ENCODE measurements at regions not wholly inside any gene's neighbourhood (a gene's known extent, or its start where the extent isn't known, plus 50 kb on each side); places are given as distances from the start of the nearest gene placed in this dataset.
"Not testable (repeated sequence)": the region's sequence is repeated elsewhere in the genome, so short reads cannot be mapped to it uniquely, and the experiment has no call there.

DNA sequence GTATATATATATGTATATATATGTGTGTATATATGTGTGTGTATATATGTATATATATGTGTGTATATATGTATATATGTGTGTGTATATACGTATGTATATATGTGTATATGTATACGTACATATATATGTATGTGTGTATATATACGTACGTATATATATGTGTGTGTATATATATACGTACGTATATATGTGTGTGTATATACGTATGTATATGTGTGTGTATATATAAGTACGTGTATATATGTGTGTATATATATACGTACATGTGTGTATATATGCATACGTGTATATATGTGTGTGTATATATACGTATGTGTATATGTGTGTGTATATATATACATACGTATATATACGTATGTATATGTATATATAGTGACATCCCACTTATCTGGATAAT lies 154.4 kb downstream of the CDRT15L2 start:
- no peak for DNase-seq (ENCODE audit: low read depth in 2 of 2)

DNA sequence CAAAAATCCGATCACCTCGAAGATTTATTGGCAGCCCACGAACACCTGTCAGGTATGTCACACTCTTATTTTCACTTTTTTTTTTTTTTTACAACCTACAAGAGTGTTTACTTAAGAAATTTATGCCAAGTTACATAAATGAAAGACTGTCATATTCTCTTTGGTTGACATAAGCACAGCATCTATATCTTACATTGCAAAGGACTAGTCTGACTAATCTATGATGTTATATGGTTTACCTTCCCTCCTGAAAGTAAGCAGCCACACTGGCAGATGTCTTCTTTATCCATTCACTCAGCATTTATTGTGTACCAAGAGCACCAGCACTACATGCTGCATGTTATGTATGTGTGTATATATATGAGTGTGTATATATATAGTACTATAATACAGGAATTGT lies 156.3 kb downstream of the CDRT15L2 start:
- DNase-seq (ENCODE audit: low read depth in 2 of 2): no peak

DNA sequence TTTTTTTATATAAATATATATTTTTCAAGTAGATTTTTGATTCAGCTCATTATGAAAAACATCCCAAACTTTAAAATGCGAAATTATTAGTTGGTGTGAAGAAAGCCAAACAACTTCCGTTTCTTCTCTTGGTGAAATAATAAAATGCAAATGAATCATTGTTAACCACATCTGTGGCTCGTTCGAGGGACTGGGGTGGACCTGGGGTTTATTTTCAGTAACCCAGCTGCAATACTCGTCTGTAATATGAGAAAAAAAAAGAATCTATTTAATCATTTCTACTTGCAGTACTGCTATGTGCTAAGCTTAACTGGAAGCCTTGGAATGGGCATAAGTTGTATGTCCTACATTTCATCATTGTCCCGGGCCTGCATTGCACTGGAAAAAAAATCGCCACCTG lies 158.1 kb downstream of the CDRT15L2 start:
- DNase-seq (ENCODE audit: low read depth in 2 of 2): not testable (repeated sequence)

DNA sequence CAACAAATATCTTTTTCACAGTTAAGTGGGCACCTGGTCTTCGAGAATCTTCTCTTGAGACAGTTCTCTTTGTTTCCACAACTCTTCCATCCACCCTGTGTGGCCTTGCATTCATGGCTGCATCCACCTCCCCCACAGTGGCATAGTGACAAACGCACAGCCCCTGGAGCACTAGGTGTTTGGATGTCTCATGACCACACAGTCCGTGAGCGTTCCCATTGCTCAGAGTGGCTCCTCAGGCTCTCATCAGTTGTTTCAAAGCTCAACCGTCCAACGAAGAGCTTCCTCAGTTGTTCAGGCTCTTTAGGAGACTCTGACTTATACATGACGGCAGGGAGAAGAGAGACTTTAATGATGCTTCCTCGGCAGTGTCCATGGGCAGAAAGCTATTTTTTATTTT lies 191.6 kb downstream of the CDRT15L2 start:
- DNase-seq (ENCODE audit: low read depth in 2 of 2): no peak

DNA sequence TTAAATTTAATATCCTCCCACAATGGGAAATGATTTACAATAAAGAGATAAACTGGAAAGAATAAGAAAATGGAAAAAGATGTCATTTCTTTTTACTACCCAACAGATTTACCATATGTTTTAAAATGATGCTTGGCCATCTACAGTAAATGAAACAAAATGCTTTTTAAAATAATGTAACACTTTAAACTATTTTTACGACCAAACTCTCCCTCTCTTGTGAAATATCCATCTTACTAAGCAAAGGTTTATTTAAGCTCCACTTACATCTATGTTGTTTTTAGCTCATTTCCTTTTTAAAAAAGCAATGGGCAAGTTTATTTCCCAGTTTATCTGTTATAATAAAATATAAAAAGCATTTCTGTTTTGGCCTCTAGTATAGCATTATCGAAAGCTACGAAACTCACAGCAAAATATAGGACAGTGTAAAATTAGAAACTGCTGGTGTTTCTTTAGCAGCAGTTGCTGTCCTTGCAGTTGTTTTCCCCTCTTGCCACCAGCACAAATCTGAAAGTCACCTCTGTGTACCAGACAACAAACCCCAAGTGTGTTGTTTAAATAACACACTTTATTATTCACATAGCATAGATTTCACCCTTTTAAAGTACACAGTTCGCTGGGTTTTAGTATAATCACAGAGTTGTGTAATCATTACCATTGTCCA lies 195.1 kb downstream of the CDRT15L2 start:
- no peak for DNase-seq (ENCODE audit: low read depth in 2 of 2)

DNA sequence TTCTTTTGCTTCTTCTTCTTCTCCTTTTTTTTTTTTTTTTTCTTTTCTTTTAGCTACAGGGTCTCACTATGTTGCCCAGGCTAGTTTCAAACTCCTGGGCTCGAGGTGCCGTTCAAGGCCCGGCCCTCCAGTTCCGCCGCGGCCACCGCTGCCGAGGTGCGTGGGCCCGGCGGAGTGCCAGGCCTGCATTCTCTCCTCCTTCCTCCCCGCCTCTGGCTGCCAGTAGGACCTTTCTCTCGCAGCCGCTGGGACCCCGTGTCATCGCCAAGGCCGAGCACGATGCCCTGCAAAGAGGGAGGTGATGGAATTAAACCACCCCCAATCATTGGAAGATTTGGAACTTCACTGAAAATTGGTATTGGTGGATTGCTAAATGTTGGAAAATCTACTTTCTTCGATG lies 195.8 kb downstream of the CDRT15L2 start:
- DNase-seq (ENCODE audit: low read depth in 2 of 2): no peak

DNA sequence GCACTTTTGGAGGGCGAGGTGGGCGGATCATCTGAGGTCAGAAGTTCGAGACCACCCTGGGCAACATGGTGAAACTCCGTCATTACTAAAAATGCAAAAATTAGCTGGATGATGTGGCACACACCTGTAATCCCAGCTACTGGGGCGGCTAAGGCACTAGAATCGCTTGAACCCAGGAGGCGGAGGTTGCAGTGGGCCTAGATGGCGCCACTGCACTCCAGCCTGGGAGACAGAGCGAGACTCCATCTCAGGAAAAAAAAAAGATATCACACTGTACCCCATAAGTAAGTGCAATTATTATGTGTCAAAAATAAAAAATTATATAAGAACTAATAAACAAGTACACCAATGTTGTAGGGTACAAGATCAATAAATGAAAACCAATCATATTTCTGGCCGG lies 200.0 kb downstream of the CDRT15L2 start:
- DNase-seq (ENCODE audit: low read depth in 2 of 2): no peak

DNA sequence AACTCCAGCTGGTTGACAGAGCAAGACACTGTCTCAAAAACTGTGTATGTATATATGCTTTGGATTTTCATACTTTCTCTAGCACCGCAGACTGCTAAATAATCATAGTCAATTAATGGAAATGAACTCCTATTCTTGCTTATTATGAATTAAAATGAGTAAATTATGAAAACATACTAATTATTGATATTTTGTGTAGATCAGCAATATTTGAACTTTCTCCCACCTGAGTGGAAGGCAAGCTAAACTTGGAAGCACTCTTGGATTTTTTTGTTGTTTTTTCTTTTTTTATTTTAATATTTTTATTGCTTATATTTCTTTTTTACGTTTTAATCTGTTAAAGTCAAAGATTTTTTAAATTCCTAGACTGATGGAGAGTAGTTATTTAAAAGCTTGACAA lies 201.7 kb downstream of the CDRT15L2 start:
- no peak for DNase-seq (ENCODE audit: low read depth in 2 of 2)

DNA sequence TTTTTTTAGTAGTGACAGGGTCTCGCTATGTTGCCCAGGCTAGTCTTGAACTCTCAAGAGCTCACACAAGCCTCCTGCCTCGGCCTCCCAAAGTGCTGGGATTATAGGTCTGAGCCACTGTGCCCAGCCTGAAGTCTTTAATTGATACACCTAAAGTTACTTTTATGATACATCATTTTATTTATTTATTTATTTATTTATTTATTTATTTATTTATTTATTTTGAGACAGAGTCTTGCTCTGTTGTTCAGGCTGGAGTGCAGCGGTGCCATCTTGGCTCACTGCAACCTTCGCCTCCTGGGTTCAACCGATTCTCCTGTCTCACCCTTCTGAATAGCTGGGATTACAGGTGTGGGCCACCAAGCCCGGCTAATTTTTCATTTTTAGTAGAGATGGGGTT lies 202.3 kb downstream of the CDRT15L2 start:
- DNase-seq (ENCODE audit: low read depth in 2 of 2): not testable (repeated sequence)

DNA sequence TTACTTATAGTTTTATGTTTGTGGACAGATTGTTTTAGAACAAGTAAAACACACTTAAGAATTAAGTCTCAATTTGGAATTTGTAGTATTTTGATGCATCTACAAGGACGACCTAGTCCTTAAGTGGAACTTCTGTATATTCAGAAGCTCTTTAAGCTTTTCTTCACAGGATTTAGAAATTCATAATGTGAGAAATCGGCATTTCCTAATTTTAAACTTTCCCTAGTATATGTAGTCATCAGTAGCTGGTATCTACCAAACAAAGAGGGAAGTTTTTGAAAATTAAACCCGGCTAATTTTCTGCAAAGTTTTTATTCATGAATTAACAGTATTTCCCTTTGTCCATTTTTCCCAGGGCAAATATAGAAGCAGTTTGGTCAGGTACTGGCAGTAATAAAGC lies 203.6 kb downstream of the CDRT15L2 start:
- DNase-seq (ENCODE audit: low read depth in 2 of 2): no peak

DNA sequence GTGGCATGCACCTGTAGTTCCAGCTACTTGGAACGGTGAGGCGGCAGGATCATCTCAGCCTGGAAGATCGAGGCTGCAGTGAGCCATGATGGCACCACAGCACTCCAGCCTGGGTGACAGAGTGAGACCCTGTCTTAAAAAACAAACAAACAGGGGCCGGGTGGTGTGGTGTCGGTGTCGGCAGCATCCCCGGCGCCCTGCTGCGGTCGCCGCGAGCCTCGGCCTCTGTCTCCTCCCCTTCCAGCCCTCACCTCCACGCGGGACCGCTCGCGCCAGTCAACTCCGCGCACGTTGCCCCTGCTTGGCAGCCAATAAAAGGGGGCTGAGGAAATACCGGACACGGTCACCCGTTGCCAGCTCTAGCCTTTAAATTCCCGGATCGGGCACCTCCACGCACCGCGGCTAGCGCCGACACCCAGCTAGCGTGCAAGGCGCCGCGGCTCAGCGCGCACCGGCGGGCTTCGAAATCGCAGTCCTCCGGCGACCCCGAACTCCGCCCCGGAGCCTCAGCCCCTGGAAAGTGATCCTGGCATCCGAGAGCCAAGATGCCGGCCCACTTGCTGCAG lies 204.7 kb downstream of the CDRT15L2 start:
- no peak for DNase-seq (ENCODE audit: low read depth in 2 of 2)

DNA sequence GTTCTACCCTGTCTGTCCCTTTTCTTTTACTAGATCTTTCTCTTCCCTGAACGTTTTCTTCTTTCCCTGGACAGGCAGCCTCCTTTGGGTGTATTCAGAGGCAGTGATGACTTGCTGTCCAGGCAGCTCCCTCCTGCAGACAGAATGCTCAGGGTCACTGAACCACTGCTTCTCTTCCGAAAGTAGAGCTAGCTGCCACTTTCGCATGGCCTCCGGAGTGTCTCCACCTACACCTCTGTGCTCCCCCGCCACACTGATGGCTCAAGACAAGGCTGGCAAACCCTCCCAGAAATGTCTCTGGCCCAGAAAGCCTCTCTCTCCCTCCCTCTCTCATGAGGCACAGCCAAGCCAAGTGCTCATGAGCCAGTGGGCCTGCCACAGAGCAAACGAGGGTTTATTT lies 207.8 kb downstream of the CDRT15L2 start:
- DNase-seq (ENCODE audit: low read depth in 2 of 2): no peak

DNA sequence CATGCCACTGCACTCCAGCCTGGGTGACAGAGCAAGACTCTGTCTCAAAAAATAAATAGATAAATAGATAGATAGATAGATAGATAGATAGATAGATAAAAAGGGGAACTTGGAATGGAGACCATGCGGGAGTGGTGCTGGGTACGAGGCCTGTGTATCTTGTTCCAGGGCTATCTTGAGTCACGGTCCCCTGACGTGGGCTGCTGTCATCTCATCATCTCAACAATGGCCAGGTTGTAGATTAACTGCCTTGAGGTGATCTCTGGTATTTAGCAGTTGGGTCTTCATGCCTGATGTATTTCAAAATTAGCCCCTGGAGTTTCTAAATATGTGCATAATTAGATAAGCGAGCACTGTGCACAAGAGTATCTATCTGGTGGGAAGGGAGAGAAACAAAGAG lies 212.1 kb downstream of the CDRT15L2 start:
- no peak for DNase-seq (ENCODE audit: low read depth in 2 of 2)

DNA sequence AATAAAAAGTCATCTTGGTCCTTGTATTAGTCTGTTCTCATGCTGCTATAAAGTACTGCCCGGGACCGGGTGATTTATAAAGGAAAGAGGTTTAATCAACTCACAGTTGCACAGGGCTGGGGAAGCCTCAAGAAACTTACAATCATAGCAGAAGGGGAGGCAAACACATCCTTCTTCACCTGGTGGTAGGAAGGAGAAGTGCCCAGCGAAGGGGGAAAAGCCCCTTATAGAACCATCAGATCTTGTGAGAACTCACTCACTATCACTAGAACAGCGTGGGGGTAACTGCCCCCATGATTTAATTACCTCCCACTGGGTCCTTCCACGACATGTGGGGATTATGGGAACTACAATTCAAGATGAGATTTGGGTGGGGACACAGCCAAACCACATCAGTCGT lies 215.0 kb downstream of the CDRT15L2 start:
- DNase-seq (ENCODE audit: low read depth in 2 of 2): not testable (repeated sequence)

DNA sequence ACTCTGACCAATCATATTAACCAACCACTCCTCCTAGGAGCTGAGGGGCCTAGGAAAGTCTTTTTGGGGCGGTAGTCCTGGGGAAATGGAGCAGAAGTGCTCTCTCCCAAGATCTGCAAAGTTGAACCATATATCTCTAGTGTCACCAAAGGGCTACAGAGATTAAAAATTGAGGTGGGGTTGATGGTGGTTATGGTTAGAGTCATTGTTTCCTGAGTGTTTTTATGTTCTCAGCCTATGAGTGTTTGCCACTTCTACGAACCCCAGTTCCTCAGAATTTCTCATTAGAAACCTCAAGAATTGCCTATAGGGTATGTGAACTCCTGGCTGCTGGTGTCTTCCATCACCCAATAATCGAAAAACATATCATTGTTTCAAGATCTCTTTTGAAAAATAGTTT lies 217.8 kb downstream of the CDRT15L2 start:
- DNase-seq (ENCODE audit: low read depth in 2 of 2): no peak

DNA sequence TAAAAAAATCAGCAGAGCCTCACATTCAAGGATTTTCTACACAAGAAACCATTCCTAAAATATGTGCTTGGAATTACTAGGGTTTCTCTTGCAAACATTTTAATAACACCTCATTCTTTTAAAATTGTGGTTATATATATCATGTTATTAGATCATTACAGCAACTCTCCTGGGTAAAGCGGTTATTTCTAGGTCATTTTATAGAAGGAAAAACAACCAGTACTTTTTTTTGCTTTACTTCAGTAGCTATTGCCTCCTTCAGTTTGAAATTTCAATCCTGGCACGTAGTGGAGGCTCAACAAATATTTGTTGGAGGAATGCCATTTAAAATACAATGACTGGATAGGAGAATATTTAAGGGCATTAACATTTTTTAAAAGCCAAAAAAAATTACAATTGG lies 220.6 kb downstream of the CDRT15L2 start:
- peak; percentile 8 to 18 for DNase-seq (ENCODE audit: low read depth in 2 of 2)

DNA sequence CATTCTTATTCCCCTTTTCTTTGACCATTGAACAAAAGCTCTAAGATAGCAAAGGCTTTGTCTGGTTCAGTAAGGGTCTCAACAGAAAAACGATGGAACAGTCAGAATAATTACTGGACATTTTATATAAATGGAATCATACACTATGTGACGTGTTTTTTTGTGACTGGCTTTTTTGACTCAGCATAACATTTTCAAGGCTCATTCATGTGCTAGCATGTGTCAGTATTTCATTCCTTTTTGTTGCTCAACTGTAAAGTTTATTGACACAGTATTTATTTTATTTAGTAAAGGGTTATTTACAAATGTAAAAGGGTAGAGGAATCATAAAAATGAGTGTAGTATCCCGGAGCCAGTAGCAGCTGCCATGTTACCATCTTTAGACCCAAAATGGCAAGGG lies 226.2 kb downstream of the CDRT15L2 start:
- DNase-seq (ENCODE audit: low read depth in 2 of 2): no peak

DNA sequence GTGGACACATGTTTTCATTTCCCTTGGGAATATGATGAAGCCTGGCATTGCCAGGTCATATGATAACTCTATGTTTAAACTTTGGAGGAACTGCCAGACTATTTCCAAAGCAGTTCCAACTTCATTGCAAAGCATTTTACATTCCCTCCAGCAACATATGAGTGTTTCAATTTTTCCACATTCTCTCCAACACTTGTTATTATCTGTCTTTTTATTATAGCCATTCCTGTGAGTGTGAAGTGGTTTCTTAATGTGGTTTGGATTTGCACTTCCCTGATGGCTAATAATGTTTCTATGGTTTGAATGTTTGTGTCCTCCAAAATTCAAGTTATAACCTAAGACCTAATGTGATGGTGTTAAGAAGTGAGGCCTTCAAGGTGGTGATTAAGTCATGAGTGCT lies 228.0 kb downstream of the CDRT15L2 start:
- DNase-seq (ENCODE audit: low read depth in 2 of 2): not testable (repeated sequence)

DNA sequence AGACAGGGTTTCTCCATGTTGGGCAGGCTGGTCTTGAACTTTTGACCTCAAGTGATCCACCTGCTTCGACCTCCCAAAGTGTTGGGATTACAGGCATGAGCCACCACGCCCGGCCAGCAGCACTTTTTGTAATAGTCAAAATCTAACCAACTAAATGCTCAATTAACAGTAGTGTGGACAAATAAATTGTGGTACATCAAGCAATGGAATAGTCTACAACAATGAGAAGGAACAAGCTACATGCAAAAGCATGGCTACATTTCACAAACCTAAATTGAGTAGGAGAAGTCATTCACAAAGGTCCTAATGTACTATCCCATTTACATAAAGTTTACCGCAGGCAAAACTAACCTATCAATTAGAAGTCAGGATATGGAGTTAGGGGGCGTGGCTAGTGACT lies 227.4 kb downstream of the USP22 start:
- not testable (repeated sequence) for DNase-seq (ENCODE audit: low read depth in 2 of 2)

DNA sequence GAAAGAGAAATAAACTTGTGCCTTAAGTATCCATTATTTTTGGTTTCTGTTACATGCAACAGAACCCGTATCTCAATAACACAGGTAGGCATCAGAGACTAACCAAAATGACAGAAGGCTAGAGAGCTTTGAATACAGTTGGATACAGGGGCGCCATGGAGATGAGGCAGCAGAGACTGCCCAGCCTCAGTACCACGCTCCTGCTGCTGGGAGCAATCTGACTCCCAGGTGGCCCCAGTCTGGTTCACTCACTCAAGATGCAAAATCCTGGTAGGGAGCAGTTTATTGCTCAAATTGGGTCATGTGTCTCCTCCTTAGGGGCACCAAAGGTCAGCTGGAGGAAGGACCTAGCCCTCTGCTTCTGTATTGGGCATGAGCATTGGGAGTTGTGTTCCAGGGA lies 218.9 kb downstream of the USP22 start:
- no peak for DNase-seq (ENCODE audit: low read depth in 2 of 2)

DNA sequence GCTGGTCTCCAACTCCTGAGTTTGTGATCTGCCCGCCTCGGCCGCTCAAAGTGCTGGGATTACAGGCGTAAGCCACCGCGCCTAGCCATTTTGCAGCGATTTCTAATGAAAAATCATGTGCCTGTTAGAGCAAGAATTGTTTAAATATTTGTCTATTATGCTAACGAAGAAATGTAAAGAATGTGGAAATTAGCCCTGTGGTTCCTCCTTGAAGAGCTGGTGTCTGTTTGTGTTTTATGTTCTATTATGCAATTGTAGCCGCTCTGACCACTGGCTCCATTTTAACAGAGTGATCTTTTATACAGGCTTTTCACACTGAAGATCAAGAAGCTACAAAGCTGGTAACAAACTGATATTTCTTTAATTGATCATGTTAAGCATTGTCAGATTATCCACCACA lies 217.3 kb downstream of the USP22 start:
- DNase-seq (ENCODE audit: low read depth in 2 of 2): no peak

DNA sequence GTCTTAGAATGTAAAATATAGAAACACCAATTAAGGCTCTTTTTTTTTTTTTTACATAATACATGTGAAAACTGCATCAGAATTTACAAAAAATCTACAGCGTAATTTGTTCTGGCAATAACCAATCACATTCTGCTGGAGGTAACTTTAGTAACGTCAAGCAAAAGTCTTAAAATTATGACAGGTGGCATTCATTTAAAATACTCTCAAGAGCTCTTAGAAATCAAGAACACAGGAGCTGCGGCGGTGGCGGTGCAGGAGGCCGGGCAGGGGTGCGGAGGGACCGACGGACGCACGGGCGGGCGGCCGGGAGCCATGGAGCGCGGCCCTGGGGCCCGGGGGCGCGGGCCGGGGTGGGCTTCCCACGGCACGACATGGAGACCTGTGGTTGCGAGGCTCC lies 202.4 kb downstream of the USP22 start:
- not testable (repeated sequence) for DNase-seq (ENCODE audit: low read depth in 2 of 2)

DNA sequence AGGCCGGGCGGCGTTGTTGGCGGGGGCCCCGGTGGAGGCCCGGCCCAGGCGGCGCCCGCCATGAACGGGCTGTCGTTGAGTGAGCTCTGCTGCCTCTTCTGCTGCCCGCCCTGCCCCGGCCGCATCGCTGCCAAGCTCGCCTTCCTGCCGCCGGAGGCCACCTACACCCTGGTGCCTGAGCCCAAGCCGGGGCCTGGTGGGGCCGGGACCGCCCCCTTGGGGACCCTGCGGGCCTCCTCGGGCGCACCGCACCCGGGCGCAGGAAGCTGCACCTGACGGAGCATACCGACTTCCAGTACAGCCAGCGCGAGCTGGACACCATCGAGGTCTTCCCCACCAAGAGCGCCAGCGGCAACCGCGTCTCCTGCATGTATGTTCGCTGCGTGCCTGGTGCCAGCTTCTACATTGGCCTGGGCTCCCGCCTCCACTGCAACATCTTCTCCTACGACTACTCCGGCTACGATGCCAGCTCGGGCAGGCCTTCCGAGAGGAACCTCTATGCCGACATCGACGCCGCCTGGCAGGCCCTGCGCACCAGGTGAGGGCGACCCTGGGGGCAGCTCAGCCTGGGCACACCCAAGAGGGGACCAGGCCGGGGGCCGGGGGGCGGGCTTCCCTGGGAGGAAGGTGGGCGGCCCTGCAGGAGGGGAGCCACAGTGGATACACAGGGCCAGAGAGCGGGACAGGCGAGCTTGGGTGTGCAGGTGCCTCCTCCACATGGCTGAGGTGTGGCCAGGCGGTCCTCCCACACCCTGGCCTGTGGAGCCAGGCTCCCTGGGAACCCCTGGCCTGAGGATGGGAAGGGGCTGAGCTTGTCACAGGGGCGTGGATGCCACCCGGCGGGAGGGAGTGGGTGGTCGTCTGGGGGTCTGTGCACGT lies 201.6 kb downstream of the USP22 start:
- not testable (repeated sequence) for DNase-seq (ENCODE audit: low read depth in 2 of 2)
